Activated gamma-delta T cell (primary cell): ENCODE measurements at regions not wholly inside any gene's neighbourhood (a gene's known extent, or its start where the extent isn't known, plus 50 kb on each side); places are given as distances from the start of the nearest gene placed in this dataset.

Experiments used
- DNase-seq: peaks from one replicate; lab custom pipeline; 2025; lab: John Stamatoyannopoulos, UW

GRCh38 chr17:77321649-77322513, 181.1 kb downstream of the SEC14L1 start:
- DNase-seq: no peak

GRCh38 chr17:77322514-77323412, 182.0 kb downstream of the SEC14L1 start:
- DNase-seq: no peak

GRCh38 chr17:77323413-77324171, 182.8 kb downstream of the SEC14L1 start:
- no peak for DNase-seq

GRCh38 chr17:77324227-77324626, 183.5 kb downstream of the SEC14L1 start:
- no peak for DNase-seq

- no peak for DNase-seq
These were observed 184.9 kb downstream of the SEC14L1 start for GRCh38 chr17:77325577-77326075.

- no peak for DNase-seq
These were observed 185.4 kb downstream of the SEC14L1 start for GRCh38 chr17:77326076-77326591.

GRCh38 chr17:77326636-77327035, 185.9 kb downstream of the SEC14L1 start:
- no peak for DNase-seq

GRCh38 chr17:77327181-77327565, 186.4 kb downstream of the SEC14L1 start:
- DNase-seq: no peak

GRCh38 chr17:77327566-77328464, 187.0 kb downstream of the SEC14L1 start:
- no peak for DNase-seq

GRCh38 chr17:77328823-77329740, 188.3 kb downstream of the SEC14L1 start:
- DNase-seq: no peak

GRCh38 chr17:77329741-77330531, 189.2 kb downstream of the SEC14L1 start:
- DNase-seq: no peak

GRCh38 chr17:77330602-77331081, 189.9 kb downstream of the SEC14L1 start:
- DNase-seq: no peak

- DNase-seq: peak; percentile 61
These were observed 190.6 kb downstream of the SEC14L1 start for GRCh38 chr17:77331301-77331864.

- DNase-seq: no peak
These were observed 191.5 kb downstream of the SEC14L1 start for GRCh38 chr17:77332034-77332971.

GRCh38 chr17:77332981-77333685, 192.4 kb downstream of the SEC14L1 start:
- DNase-seq: no peak

- no peak for DNase-seq
These were observed 196.4 kb downstream of the SEC14L1 start for GRCh38 chr17:77337150-77337549.
